ENCODE measurements at regions not wholly inside any gene's neighbourhood (a gene's known extent, or its start where the extent isn't known, plus 50 kb on each side); places are given as distances from the start of the nearest gene placed in this dataset.

DNA sequence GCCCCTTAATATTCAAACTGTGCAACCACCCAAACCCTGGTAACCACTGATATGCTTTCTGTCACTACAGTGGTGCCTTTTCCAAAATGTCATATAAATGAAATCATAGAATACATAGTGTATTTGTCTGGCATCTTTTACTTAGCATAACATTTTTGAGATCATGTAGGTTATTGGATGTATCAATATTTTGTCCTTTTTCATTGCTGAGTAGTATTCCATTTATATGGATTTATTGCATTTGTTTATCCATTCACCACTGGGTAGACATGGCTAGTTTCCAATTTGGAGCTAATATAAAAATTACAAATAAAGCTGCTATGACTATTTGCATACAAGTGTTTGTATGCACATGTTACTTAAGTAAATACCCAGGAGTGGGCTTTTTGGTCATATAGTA, 121.6 kb downstream of the TMEM144 start:
- DNase-seq (ENCODE audit: low read depth), result no peak
- TF ChIP-seq, protein P1, sequence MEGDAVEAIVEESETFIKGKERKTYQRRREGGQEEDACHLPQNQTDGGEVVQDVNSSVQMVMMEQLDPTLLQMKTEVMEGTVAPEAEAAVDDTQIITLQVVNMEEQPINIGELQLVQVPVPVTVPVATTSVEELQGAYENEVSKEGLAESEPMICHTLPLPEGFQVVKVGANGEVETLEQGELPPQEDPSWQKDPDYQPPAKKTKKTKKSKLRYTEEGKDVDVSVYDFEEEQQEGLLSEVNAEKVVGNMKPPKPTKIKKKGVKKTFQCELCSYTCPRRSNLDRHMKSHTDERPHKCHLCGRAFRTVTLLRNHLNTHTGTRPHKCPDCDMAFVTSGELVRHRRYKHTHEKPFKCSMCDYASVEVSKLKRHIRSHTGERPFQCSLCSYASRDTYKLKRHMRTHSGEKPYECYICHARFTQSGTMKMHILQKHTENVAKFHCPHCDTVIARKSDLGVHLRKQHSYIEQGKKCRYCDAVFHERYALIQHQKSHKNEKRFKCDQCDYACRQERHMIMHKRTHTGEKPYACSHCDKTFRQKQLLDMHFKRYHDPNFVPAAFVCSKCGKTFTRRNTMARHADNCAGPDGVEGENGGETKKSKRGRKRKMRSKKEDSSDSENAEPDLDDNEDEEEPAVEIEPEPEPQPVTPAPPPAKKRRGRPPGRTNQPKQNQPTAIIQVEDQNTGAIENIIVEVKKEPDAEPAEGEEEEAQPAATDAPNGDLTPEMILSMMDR (conservative IDR thresholded peaks at IDR 0.05; ENCODE audit: low read depth, low read length), result no peak

DNA sequence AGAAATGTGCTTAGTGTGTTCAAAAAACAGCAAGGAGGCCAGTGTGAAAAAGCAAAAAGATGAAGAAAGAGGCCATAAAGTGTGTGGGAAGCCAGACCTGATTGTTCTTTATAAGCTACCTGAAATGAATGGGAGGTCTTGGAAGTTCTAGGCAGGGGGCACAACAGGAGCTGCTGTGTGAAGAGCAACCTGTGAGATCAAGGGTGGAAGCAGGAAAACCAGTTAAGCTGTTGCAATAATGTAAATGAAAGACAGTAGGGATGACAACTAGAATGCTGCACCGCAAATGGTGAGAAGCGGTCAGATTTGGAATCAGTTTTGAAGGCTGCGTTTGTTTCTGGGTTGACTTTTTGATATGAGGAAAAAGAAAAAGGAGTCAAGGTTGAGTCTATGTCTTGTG, 123.5 kb downstream of the TMEM144 start:
- no peak overlapping the region for H3K4me3 ChIP-seq (ENCODE audit: low read length)
- TF ChIP-seq, protein P1 (conservative IDR thresholded peaks at IDR 0.05; ENCODE audit: low read depth, low read length), result no peak
- DNase-seq (ENCODE audit: low read depth), result no peak

More for the DNA sequence above, 121.6 kb downstream of the TMEM144 start:
- H3K4me3 ChIP-seq (ENCODE audit: low read length), result no peak overlapping the region

DNA sequence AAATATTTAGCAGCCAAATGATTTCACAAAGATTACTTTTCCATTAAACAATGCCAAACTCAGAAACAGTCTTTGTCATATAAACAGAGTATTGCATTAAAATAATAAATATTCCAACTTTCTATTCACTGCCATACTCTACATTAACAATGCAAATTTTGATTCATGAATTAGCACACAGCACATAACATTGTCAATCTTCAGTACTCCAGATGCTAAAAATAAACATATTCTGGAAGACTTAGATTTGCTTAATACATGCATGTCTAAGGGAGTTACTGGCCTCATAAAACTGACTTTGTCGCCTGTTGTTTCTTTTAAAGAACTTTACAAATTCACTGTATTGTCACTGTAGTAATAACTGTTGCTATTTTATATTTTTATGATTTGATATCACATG, 131.6 kb downstream of the TMEM144 start:
- no peak for DNase-seq (ENCODE audit: low read depth)
- TF ChIP-seq, protein P1 (conservative IDR thresholded peaks at IDR 0.05; ENCODE audit: low read depth, low read length), result no peak

DNA sequence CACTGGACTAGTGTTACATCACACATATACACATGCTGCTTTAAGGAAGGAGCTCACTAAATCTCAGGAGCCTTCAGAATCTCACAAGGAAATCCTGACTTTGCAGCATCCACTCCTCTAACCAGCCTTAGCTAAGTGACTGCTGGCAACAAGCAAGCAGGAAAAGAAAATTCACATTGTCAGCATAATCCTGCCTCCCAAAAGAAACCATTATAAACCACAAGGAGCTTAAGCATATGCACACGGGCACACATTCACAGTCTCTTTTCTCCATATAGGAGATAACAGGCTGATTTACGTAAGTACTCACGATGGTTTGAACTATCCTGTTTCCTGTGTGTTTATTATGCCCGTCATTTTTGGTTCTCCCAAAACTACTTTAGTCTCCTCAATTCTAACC, 136.3 kb downstream of the TMEM144 start:
- H3K4me3 ChIP-seq (ENCODE audit: low read length), result no peak overlapping the region

More for the DNA sequence above, 131.6 kb downstream of the TMEM144 start:
- H3K4me3 ChIP-seq (ENCODE audit: low read length), result no peak overlapping the region

DNA sequence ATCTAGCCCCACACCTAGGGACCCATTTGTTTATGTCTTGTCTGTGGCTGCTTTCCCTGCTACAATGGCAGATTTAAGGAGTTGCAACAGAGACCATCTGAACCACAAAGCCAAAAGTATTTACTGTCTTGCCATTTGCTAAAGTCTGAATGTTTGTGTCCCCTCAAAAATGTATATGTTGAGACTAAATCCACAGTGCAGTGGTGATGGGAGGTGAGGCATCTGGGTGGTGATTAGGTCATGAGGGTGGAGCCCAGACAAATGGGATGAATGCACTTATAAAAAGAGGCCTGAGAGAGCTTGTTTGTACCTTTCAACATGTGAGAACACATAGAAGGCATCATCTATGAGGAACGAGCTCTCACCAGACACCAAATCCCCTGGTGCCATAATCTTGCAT, 137.3 kb downstream of the TMEM144 start:
- no peak overlapping the region for H3K4me3 ChIP-seq (ENCODE audit: low read length)
- DNase-seq (ENCODE audit: low read depth), result no peak
- TF ChIP-seq, protein P1 (conservative IDR thresholded peaks at IDR 0.05; ENCODE audit: low read depth, low read length), result no peak

More for the DNA sequence above, 136.3 kb downstream of the TMEM144 start:
- TF ChIP-seq, protein P1 (conservative IDR thresholded peaks at IDR 0.05; ENCODE audit: low read depth, low read length), result no peak
- DNase-seq (ENCODE audit: low read depth), result no peak

DNA sequence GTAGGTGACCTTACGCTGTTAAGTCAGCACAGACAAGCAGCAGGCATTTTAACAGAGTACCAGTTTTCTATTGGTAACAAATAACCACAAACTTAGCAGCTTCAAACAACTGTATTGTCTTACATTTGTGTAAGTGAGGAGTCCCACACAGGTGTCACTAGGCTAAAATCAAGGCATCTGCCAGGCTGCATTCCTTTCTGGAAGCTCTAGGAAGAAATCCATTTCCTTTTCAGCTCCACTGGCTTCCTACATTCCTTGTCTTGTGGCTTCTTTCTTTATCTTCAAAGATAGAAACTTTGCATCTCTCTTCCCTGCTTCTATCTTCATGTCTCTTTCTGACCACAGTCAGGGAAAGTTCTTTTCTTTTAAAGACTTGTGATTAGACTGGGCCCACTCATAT, 139.9 kb downstream of the TMEM144 start:
- TF ChIP-seq, protein P1 (conservative IDR thresholded peaks at IDR 0.05; ENCODE audit: low read depth, low read length), result no peak
- no peak for DNase-seq (ENCODE audit: low read depth)
- no peak overlapping the region for H3K4me3 ChIP-seq (ENCODE audit: low read length)

DNA sequence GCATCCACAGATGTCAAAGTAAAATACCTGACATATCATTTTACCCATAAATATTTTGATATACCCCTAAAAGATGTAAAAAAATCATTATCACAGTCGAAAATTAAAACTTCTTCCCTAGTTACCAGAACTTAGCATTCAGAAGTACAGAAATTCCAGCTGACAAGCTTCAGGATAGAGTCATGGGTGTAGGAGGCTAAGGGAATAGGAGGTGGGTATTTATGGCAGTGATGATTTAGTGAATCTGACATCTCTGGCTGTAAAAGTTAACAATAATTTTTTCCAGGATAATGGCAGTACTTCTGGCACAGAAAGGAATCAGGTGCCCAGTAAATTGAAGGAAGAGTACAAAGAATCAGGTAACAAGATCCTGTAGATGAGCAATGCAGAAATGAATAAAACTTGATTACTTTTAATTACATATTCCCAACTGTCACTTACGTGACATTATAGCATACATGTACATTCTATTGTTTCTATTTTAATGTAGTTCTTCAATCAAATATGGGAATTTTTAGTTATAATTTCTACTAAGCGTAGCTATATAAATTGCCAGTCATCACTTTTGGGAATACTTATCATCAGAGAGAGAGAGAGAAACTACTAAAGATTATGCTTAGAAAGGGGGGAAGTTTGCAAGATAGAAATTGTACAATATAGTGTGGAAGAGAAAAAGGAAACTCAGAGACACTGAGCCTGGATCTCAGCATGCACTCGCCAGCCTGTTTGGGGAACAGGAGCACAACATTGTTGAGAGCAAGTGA, 143.4 kb downstream of the TMEM144 start:
- TF ChIP-seq, protein P1 (conservative IDR thresholded peaks at IDR 0.05; ENCODE audit: low read depth, low read length), result no peak
- DNase-seq (ENCODE audit: low read depth), result no peak
- no peak overlapping the region for H3K4me3 ChIP-seq (ENCODE audit: low read length)
